ENCODE measurements at regions not wholly inside any gene's neighbourhood (a gene's known extent, or its start where the extent isn't known, plus 50 kb on each side); places are given as distances from the start of the nearest gene placed in this dataset.

DNA sequence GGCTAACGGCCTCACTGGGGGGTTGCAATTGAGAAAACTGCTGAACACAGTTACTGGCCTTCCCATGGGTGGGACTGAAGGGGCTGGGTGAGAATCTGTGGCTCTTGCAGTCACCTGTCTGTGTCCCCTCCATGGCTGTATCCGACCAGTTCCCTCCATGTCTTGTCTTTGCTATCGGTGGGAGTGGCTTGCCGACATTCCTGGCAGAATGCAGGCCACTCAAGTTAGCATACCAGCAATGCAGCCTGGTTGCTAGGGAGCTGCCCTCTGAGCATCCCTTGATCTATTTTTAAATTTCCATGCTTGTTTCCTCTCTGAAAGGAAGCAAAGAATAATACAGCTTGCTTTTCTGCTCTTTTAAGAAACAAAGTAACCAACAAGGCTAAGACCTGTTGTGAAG is 1509.7 kb upstream of the WWC1 start:
- H3K9me3 ChIP-seq = no peaks in the 10 kb centered on the region
- H3K4me3 ChIP-seq = no peak overlapping the region
- H3K36me3 ChIP-seq = no peaks in the 10 kb centered on the region
- DNase-seq (no peak), ATAC-seq (no peak)
- H3K27me3 ChIP-seq = no peaks in the 10 kb centered on the region
- H3K27ac ChIP-seq = no peak overlapping the region
- intact Hi-C loops (cut with DNase I) = no loop called here
- TF ChIP-seq, protein P1, sequence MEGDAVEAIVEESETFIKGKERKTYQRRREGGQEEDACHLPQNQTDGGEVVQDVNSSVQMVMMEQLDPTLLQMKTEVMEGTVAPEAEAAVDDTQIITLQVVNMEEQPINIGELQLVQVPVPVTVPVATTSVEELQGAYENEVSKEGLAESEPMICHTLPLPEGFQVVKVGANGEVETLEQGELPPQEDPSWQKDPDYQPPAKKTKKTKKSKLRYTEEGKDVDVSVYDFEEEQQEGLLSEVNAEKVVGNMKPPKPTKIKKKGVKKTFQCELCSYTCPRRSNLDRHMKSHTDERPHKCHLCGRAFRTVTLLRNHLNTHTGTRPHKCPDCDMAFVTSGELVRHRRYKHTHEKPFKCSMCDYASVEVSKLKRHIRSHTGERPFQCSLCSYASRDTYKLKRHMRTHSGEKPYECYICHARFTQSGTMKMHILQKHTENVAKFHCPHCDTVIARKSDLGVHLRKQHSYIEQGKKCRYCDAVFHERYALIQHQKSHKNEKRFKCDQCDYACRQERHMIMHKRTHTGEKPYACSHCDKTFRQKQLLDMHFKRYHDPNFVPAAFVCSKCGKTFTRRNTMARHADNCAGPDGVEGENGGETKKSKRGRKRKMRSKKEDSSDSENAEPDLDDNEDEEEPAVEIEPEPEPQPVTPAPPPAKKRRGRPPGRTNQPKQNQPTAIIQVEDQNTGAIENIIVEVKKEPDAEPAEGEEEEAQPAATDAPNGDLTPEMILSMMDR (IDR thresholded peaks at IDR 0.05) = no peak
- no peaks in the 10 kb centered on the region for H3K4me1 ChIP-seq

DNA sequence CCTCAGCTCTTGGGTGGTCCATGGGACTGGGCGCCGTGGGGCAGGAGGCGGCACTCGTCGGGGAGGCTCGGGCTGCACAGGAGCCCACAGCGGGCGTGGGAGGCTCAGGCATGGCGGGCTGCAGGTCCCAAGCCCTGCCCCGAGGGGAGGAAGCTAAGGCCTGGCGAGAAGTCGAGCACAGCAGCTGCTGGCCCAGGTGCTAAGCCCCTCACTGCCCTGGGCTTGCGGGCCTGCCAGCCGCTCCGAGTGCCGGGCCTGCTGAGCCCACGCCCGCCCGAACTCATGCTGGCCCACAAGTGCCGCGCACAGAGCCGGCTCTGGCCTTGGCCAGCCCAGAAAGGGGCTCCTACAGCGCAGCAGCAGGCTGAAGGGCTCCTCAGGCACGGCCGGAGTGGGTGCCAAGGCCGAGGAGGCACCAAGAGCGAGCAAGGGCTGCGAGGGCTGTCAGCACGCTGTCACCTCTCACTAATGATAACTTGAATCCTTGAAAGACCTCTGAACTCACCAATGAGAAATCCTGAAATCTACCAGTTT is 1506.8 kb upstream of the WWC1 start:
- Histone ChIP-seq H3K27ac (no peak overlapping the region), H3K9me3 (no peaks in the 10 kb centered on the region), H3K27me3 (no peaks in the 10 kb centered on the region), H3K36me3 (no peaks in the 10 kb centered on the region), H3K4me3 (no peak overlapping the region), H3K4me1 (no peaks in the 10 kb centered on the region)
- intact Hi-C loops (cut with DNase I) = no loop called here
- TF ChIP-seq, protein P1 (IDR thresholded peaks at IDR 0.05) = no peak
- ATAC-seq (no peak), DNase-seq (no peak)

DNA sequence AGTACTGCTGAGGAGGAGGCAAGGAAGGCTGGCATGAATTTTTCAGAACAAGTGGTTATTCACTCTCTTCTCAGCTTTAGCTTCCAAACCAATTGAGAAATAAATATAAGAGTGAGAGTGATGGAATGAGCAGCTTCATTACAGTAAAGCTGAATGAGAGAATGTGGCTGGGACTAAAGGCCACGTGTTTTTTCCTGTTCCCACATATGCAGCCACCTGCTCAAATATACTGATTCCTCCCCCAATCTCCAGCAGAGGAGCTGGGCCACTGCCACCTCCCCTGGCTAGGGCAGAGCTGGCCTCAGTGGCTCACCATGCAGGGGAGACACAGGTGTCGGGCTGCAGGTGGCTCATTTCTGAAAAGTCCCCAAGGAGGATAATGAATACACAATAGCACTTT is 1505.3 kb upstream of the WWC1 start:
- H3K9me3 ChIP-seq = no peaks in the 10 kb centered on the region
- TF ChIP-seq, protein P1 (IDR thresholded peaks at IDR 0.05) = no peak
- intact Hi-C loops (cut with DNase I) = no loop called here
- H3K27ac ChIP-seq = no peak overlapping the region
- H3K4me3 ChIP-seq = no peak overlapping the region
- DNase-seq (no peak), ATAC-seq (no peak)
- no peaks in the 10 kb centered on the region for H3K36me3 ChIP-seq
- no peaks in the 10 kb centered on the region for H3K27me3 ChIP-seq
- H3K4me1 ChIP-seq = no peaks in the 10 kb centered on the region

DNA sequence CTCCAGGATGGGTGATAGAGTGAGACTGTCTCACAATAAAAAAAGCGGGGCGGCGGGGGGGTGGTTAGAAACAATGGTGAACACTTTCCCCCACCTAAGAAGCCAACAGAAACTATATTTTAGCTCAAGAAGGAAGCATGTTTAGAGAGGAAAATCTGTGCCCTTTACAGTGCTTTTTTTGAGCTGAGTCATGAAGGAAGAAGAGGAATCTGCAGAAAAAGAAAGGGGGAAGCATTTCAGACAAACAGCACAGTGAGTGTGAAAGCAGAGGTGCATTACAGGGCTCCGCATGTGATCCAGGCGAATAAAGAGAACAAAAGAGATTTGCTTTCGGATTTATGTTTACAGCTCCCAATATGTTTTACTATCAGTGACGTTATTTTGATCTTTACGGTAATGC is 1504.6 kb upstream of the WWC1 start:
- TF ChIP-seq, protein P1 (IDR thresholded peaks at IDR 0.05) = no peak
- intact Hi-C loops (cut with DNase I) = no loop called here
- no peaks in the 10 kb centered on the region for H3K9me3 ChIP-seq
- H3K27me3 ChIP-seq = no peaks in the 10 kb centered on the region
- no peaks in the 10 kb centered on the region for H3K36me3 ChIP-seq
- ATAC-seq (no peak), DNase-seq (no peak)
- H3K4me1 ChIP-seq = no peaks in the 10 kb centered on the region
- no peak overlapping the region for H3K4me3 ChIP-seq
- H3K27ac ChIP-seq = no peak overlapping the region

DNA sequence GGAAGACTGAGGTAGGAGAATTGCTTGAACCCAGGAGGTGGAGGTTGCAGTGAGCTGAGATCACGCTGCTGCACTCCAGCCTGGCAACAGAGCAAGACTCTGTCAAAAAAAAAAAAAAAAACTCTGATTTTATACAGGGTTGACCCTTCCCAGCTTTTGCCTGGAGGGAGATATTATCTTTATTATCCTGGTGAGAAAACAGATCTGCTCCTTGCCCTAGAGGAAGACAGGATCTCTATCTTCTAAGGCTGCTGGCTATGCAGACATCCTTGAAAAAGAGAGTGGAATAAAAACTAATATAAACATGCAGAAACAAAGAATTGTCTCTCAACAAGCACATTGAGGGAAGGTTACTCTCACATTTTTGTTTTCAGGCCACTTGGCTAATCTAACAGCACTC is 1503.4 kb upstream of the WWC1 start:
- ATAC-seq = no peak
- Histone ChIP-seq H3K27me3 (no peaks in the 10 kb centered on the region), H3K36me3 (no peaks in the 10 kb centered on the region), H3K9me3 (no peaks in the 10 kb centered on the region), H3K4me1 (no peaks in the 10 kb centered on the region), H3K27ac (no peak overlapping the region), H3K4me3 (no peak overlapping the region)
- TF ChIP-seq, protein P1 (IDR thresholded peaks at IDR 0.05) = no peak
- intact Hi-C loops (cut with DNase I) = no loop called here
- no peak for DNase-seq

DNA sequence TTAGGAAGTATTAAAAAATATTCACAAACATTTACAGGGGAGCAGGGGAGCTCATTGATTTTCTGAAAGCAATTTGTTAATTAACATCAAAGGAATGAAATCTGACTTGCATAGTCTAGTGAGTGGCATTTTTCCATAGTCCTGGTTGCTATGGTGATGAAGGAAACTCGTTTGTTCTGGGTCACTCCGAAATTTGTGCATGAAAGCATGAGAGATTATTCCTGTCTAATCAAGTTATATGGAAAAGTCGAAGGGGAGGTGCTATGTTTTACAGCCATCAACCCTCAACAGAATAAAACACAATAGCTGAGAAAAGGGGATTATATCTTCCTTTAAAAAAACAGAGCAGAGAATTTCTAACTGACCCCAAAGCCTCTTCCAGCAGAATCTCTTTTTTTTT is 1495.7 kb upstream of the WWC1 start:
- H3K4me1 ChIP-seq = no peaks in the 10 kb centered on the region
- H3K27ac ChIP-seq = no peak overlapping the region
- TF ChIP-seq, protein P1 (IDR thresholded peaks at IDR 0.05) = no peak
- ATAC-seq (no peak), DNase-seq (no peak)
- intact Hi-C loops (cut with DNase I) = no loop called here
- H3K9me3 ChIP-seq = no peaks in the 10 kb centered on the region
- no peak overlapping the region for H3K4me3 ChIP-seq
- H3K36me3 ChIP-seq = no peaks in the 10 kb centered on the region
- no peaks in the 10 kb centered on the region for H3K27me3 ChIP-seq

All from upper lobe of right lung (tissue), 1 donor.